Transverse colon (tissue), 4 donors: ENCODE measurements at regions not wholly inside any gene's neighbourhood (a gene's known extent, or its start where the extent isn't known, plus 50 kb on each side); places are given as distances from the start of the nearest gene placed in this dataset.

Experiments used
- DNase-seq: peaks from one replicate; pipeline ENCODE4 v3.0.0-alpha.2; 2019
- H3K27ac ChIP-seq, 4 donors: fragments of 200-600 bp; sonication (generic); 2 replicates each; pipeline ENCODE4 v1.5.1; 2016 to 2018; ENCODE audit warnings: inconsistent platforms in 4 of 4
- H3K27me3 ChIP-seq: fragments of 200-600 bp; sonication (generic); 2 replicates; pipeline ENCODE4 v1.5.1; 2017; ENCODE audit warnings: inconsistent platforms
- H3K36me3 ChIP-seq, 4 donors: fragments of 200-600 bp; sonication (generic); 2 replicates each; pipeline ENCODE4 v1.5.1; 2017 to 2019; ENCODE audit warnings: inconsistent platforms in 4 of 4
- H3K4me1 ChIP-seq, 4 donors: fragments of 200-600 bp; sonication (generic); 2 replicates each; pipeline ENCODE4 v1.5.1; 2017 to 2020; ENCODE audit warnings: inconsistent platforms in 4 of 4
- H3K4me3 ChIP-seq, 4 donors: fragments of 200-600 bp; sonication (generic); 1 replicate in 1 of 4; 2 replicates in 3 of 4; pipeline versions ENCODE4 v1.5.1 to v1.6.1; 2017 to 2019; ENCODE audit warnings: inconsistent platforms in 4 of 4
- H3K9me3 ChIP-seq, 2 donors: fragments of 200-600 bp; sonication (generic); 2 replicates each; pipeline ENCODE4 v1.5.1; 2017 to 2019; ENCODE audit warnings: inconsistent platforms in 2 of 2
- EP300 ChIP-seq: sonication (generic); formaldehyde crosslinking; IDR thresholded peaks from one replicate; pipeline ENCODE4 v1.6.1; 2017; ENCODE audit warnings: antibody characterized with exemption, low read depth
- POLR2A ChIP-seq: fragments of 450-650 bp; IDR thresholded peaks from one replicate; pipeline ENCODE4 v1.6.1; 2016; ENCODE audit warnings: antibody characterized with exemption, mild to moderate bottlenecking, moderate library complexity
- POLR2AphosphoS5 ChIP-seq, 3 donors: sonication (generic); formaldehyde crosslinking; IDR thresholded peaks; one replicate each; pipeline ENCODE4 v1.6.1; 2016; ENCODE audit warnings: antibody characterized with exemption in 3 of 3
- WGBS, 2 donors: methylation state at CpG; one replicate each; pipeline ENCODE4 v1.1.5; 2018; ENCODE audit warnings: low coverage in 1 of 2; 5-methylcytosine and 5-hydroxymethylcytosine counted together
- in situ Hi-C, 4 donors: fragments of 200-750 bp; cut with MboI; loops; one replicate each; pipeline versions ENCODE4 v1.15.0 to v1.15.1; 2017; ENCODE audit warnings: low sequenced_read_pairs in 3 of 4, low pct_ligation_motif_present in 1 of 4, low pct_unique_long_range_greater_than_20kb in 1 of 4
- intact Hi-C: fragments of 100-400 bp; cut with DNase I; formaldehyde crosslinking; loops from one replicate; pipeline ENCODE4 v1.15.1; 2023; ENCODE audit warnings: low total_unique reads
- TF ChIP-seq, protein P1 (sequence below), 5 experiments: fragments of 200-600 bp in 3 of 5; fragments of 450-650 bp in 2 of 5; sonication (generic) in 3 of 5; IDR thresholded peaks; 1 replicate in 2 of 5; 2 replicates in 3 of 5; pipeline ENCODE4 v1.5.1; 2016 to 2017; ENCODE audit warnings: antibody characterized with exemption in 5 of 5, inconsistent platforms in 3 of 5, mild to moderate bottlenecking in 2 of 5, moderate library complexity in 1 of 5

GRCh38 chr12:131617179-131617578 lies 93.7 kb upstream of the SFSWAP start:
- Histone ChIP-seq H3K9me3 (no peaks in the 10 kb centered on the region), H3K36me3 (no peaks in the 10 kb centered on the region), H3K4me3 (no peak overlapping the region), H3K27me3 (peaks cover 24% of the 10 kb centered on the region), H3K4me1 (no peaks in the 10 kb centered on the region), H3K27ac (no peak overlapping the region)
- 91% methylated on average over 15 of the region's 15 CpGs; no CpG with 5 or more reads in 1 of the 2 donors for WGBS, 2 donors
- in situ Hi-C loops (no loop called here), intact Hi-C loops (no loop called here)
- no peak for DNase-seq
- TF ChIP-seq EP300, result no peak
- TF ChIP-seq, protein P1, sequence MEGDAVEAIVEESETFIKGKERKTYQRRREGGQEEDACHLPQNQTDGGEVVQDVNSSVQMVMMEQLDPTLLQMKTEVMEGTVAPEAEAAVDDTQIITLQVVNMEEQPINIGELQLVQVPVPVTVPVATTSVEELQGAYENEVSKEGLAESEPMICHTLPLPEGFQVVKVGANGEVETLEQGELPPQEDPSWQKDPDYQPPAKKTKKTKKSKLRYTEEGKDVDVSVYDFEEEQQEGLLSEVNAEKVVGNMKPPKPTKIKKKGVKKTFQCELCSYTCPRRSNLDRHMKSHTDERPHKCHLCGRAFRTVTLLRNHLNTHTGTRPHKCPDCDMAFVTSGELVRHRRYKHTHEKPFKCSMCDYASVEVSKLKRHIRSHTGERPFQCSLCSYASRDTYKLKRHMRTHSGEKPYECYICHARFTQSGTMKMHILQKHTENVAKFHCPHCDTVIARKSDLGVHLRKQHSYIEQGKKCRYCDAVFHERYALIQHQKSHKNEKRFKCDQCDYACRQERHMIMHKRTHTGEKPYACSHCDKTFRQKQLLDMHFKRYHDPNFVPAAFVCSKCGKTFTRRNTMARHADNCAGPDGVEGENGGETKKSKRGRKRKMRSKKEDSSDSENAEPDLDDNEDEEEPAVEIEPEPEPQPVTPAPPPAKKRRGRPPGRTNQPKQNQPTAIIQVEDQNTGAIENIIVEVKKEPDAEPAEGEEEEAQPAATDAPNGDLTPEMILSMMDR (IDR thresholded peaks at IDR 0.05), result no peak
- TF ChIP-seq POLR2A, result no peak
- TF ChIP-seq POLR2AphosphoS5 (IDR thresholded peaks at IDR 0.05), result no peak

DNA sequence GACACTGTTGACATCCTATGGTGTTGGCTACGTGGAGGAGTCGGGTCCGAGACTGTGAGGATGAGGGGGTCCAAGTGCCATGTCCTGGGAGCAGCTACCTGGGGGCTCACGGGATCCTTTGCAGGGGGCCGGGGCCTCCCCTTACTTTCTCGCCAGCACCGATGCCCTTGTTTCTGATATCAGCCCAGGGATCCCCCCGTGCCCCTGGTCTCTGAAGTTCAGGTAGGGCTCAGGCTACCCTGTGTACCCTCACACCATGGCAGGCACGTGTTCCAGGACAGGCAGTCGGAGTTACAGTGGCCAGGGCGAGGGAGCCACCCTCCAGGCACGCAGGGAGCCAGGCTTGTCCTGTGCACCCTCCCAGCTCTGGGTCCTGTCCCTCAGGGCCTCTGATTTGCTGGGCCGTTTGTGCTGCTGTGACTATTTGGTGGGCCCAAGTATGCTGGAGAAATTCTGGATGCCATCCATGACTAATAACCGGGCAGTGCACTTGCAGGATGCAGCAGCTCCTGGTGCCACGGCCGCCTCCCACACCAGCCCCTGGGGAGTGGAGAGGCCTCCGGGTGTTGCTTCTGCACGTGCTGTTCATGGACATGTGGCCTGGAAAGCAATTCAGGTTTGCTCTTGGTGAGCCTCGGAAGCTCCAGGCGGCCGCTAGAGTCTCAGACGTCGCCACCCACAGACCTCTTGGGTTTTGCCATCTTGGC lies 93.1 kb upstream of the SFSWAP start:
- Histone ChIP-seq H3K27me3 (peaks cover 24% of the 10 kb centered on the region), H3K36me3 (no peaks in the 10 kb centered on the region), H3K4me3 (no peak overlapping the region), H3K27ac (no peak overlapping the region), H3K9me3 (no peaks in the 10 kb centered on the region), H3K4me1 (no peaks in the 10 kb centered on the region)
- no peak for DNase-seq
- TF ChIP-seq, protein P1 (IDR thresholded peaks at IDR 0.05), result no peak
- no peak for TF ChIP-seq POLR2AphosphoS5 (IDR thresholded peaks at IDR 0.05)
- no peak for TF ChIP-seq POLR2A
- no peak for TF ChIP-seq EP300
- intact Hi-C loops, result no loop called here
- in situ Hi-C loops, result no loop called here
- WGBS, 2 donors, result 65% methylated on average over 20 of the region's 23 CpGs; no CpG with 5 or more reads in 1 of the 2 donors

DNA sequence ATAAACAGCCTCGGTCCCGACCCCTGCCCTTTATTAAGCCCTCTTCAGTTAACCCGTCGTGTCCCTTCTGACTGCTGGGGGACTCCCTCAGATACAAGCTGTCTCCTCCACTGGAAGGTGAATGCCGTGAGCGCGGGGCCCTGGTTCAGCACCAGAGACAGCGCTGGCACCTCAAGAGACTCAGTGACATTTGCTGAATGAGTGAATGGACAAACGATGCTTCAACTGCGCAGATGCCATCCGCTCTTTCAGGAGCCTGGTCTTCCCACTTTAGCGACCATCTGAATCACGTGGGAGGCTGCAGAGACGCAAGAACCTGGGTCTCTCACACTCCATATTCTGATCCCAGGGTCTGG lies 92.6 kb upstream of the SFSWAP start:
- no peaks in the 10 kb centered on the region for H3K4me1 ChIP-seq
- no peak for DNase-seq
- no peaks in the 10 kb centered on the region for H3K9me3 ChIP-seq
- 38% methylated on average over 14 of the region's 14 CpGs; no CpG with 5 or more reads in 1 of the 2 donors for WGBS, 2 donors
- peaks cover 24% of the 10 kb centered on the region for H3K27me3 ChIP-seq
- H3K27ac ChIP-seq, result no peak overlapping the region
- intact Hi-C loops, result no loop called here
- in situ Hi-C loops, result no loop called here
- TF ChIP-seq EP300, result no peak
- TF ChIP-seq POLR2A, result no peak
- TF ChIP-seq, protein P1 (IDR thresholded peaks at IDR 0.05), result no peak
- no peak for TF ChIP-seq POLR2AphosphoS5 (IDR thresholded peaks at IDR 0.05)
- no peaks in the 10 kb centered on the region for H3K36me3 ChIP-seq
- no peak overlapping the region for H3K4me3 ChIP-seq

GRCh38 chr12:131618701-131619100 lies 92.2 kb upstream of the SFSWAP start:
- Histone ChIP-seq H3K36me3 (no peaks in the 10 kb centered on the region), H3K9me3 (no peaks in the 10 kb centered on the region), H3K27me3 (peaks cover 24% of the 10 kb centered on the region), H3K4me3 (no peak overlapping the region), H3K4me1 (no peaks in the 10 kb centered on the region), H3K27ac (no peak overlapping the region)
- in situ Hi-C loops (no loop called here), intact Hi-C loops (no loop called here)
- WGBS, 2 donors, result 50 to 55% methylated on average over 5 to 6 of the region's 6 CpGs
- TF ChIP-seq EP300, result no peak
- no peak for DNase-seq
